Aorta (tissue), 5 donors: ENCODE measurements at regions not wholly inside any gene's neighbourhood (a gene's known extent, or its start where the extent isn't known, plus 50 kb on each side); places are given as distances from the start of the nearest gene placed in this dataset.

Experiments
- ATAC-seq: fragments of 200-7000 bp; cut with Tn5 transposase; one replicate; pipeline ENCODE4 v1.9.1; 2022; ENCODE audit warnings: moderate library complexity; ENCODE audit not compliant: low FRiP score
- DNase-seq, 2 donors: peaks; one replicate each; pipeline ENCODE4 v3.0.0-alpha.2; 2020
- H3K27ac ChIP-seq, 2 donors: one replicate each; pipeline ENCODE4 v1.5.1; 2013; ENCODE audit warnings: low read length in 2 of 2, mild to moderate bottlenecking in 2 of 2, moderate library complexity in 2 of 2, control low read depth in 1 of 2, inconsistent platforms in 1 of 2, low read depth in 1 of 2
- H3K27me3 ChIP-seq, 2 donors: one replicate each; pipeline ENCODE4 v1.6.1; 2013; ENCODE audit warnings: control low read depth in 1 of 2, low read length in 1 of 2, mild to moderate bottlenecking in 1 of 2, moderate library complexity in 1 of 2; ENCODE audit not compliant: insufficient read depth in 2 of 2, control insufficient read depth in 1 of 2
- H3K36me3 ChIP-seq, 2 donors: one replicate each; pipeline ENCODE4 v1.6.1; 2013; ENCODE audit warnings: control low read depth in 1 of 2, low read length in 1 of 2, mild to moderate bottlenecking in 1 of 2; ENCODE audit not compliant: insufficient read depth in 2 of 2, control insufficient read depth in 1 of 2
- H3K4me1 ChIP-seq, 2 donors: one replicate each; pipeline ENCODE4 v1.6.1; 2013; ENCODE audit warnings: low read length in 2 of 2, control low read depth in 1 of 2, mild to moderate bottlenecking in 1 of 2, moderate library complexity in 1 of 2; ENCODE audit not compliant: insufficient read depth in 2 of 2, control insufficient read depth in 1 of 2
- H3K4me3 ChIP-seq, 2 donors: one replicate each; pipeline ENCODE4 v1.5.1; 2013; ENCODE audit warnings: low read length in 2 of 2, control low read depth in 1 of 2, mild to moderate bottlenecking in 1 of 2
- H3K9me3 ChIP-seq: one replicate; pipeline ENCODE4 v1.6.1; 2013; ENCODE audit warnings: mild to moderate bottlenecking, low read length; ENCODE audit not compliant: control insufficient read depth
- WGBS, 2 donors: extraction: QIAGEN DNeasy Blood & Tissue Kit; methylation state at CpG; one replicate each; pipeline ENCODE4 v1.1.7; 2013; 5-methylcytosine and 5-hydroxymethylcytosine counted together
- intact Hi-C, 2 donors: fragments of 100-400 bp; cut with DNase I; formaldehyde crosslinking; loops; one replicate each; pipeline versions ENCODE4 v1.14.2 to v1.15.0; 2022
- donor health status: healthy with polysubstance abuse.
- donor health status: Bipolar disorder and iron deficiency.
- donor health status: DM: no; HTN: no; CAD: no.
- donor health status: DM: no; HTN: no; CAD: no.
- donor health status: DM: yes; HTN: yes; CAD: no.

GRCh38 chrX:39322496-39322895 lies 521.2 kb downstream of the MID1IP1 start:
- intact Hi-C loops = no loop called here
- WGBS, 2 donors = 42 to 53% methylated on average over 5 of the region's 5 CpGs

GRCh38 chrX:39324233-39324930 lies 523.1 kb downstream of the MID1IP1 start:
- DNase-seq = no peak
- 82 to 93% methylated on average over 2 of the region's 2 CpGs for WGBS, 2 donors

More at GRCh38 chrX:39322496-39322895, 521.2 kb downstream of the MID1IP1 start:
- Histone ChIP-seq H3K4me3 (no peak overlapping the region), H3K27ac (no peak overlapping the region), H3K36me3 (no peaks in the 10 kb centered on the region), H3K4me1 (no peaks in the 10 kb centered on the region), H3K27me3 (no peaks in the 10 kb centered on the region), H3K9me3 (no peaks in the 10 kb centered on the region)
- no peak for ATAC-seq
- no peak for DNase-seq

GRCh38 chrX:39327255-39327654 lies 526.0 kb downstream of the MID1IP1 start:
- no peaks in the 10 kb centered on the region for H3K27me3 ChIP-seq
- intact Hi-C loops = no loop called here
- 70 to 86% methylated on average over 7 of the region's 7 CpGs for WGBS, 2 donors
- no peaks in the 10 kb centered on the region for H3K4me1 ChIP-seq
- no peaks in the 10 kb centered on the region for H3K9me3 ChIP-seq
- no peak overlapping the region for H3K4me3 ChIP-seq
- no peak overlapping the region for H3K27ac ChIP-seq
- DNase-seq (no peak), ATAC-seq (no peak)
- H3K36me3 ChIP-seq = no peaks in the 10 kb centered on the region

More at GRCh38 chrX:39324233-39324930, 523.1 kb downstream of the MID1IP1 start:
- Histone ChIP-seq H3K36me3 (no peaks in the 10 kb centered on the region), H3K4me3 (no peak overlapping the region), H3K9me3 (no peaks in the 10 kb centered on the region), H3K4me1 (no peaks in the 10 kb centered on the region), H3K27ac (no peak overlapping the region), H3K27me3 (no peaks in the 10 kb centered on the region)
- ATAC-seq = no peak
- intact Hi-C loops = no loop called here

- WGBS, 2 donors = 88 to 98% methylated on average over 1 of the region's 1 CpG
- H3K9me3 ChIP-seq = no peaks in the 10 kb centered on the region
- no peak overlapping the region for H3K4me3 ChIP-seq
- intact Hi-C loops = no loop called here
- no peak overlapping the region for H3K27ac ChIP-seq
- H3K36me3 ChIP-seq = no peaks in the 10 kb centered on the region
- H3K4me1 ChIP-seq = no peaks in the 10 kb centered on the region
- no peak for DNase-seq
- no peak for ATAC-seq
- H3K27me3 ChIP-seq = no peaks in the 10 kb centered on the region
Observed at GRCh38 chrX:39327705-39328104, 526.4 kb downstream of the MID1IP1 start.

- no peak for DNase-seq
- H3K9me3 ChIP-seq = no peaks in the 10 kb centered on the region
- no peaks in the 10 kb centered on the region for H3K4me1 ChIP-seq
- no peak overlapping the region for H3K27ac ChIP-seq
- H3K27me3 ChIP-seq = no peaks in the 10 kb centered on the region
- intact Hi-C loops = no loop called here
- no peak for ATAC-seq
- WGBS, 2 donors = 67 to 98% methylated on average over 4 of the region's 4 CpGs
- no peaks in the 10 kb centered on the region for H3K36me3 ChIP-seq
- H3K4me3 ChIP-seq = no peak overlapping the region
Observed at GRCh38 chrX:39328661-39329060, 527.4 kb downstream of the MID1IP1 start.

- ATAC-seq = no peak
- DNase-seq = no peak
- H3K4me1 ChIP-seq = no peaks in the 10 kb centered on the region
- no peaks in the 10 kb centered on the region for H3K36me3 ChIP-seq
- no peaks in the 10 kb centered on the region for H3K27me3 ChIP-seq
- no peak overlapping the region for H3K4me3 ChIP-seq
- intact Hi-C loops = no loop called here
- peak overlapping the region in 1 of 2 donors; percentile 33 for H3K27ac ChIP-seq
- H3K9me3 ChIP-seq = no peaks in the 10 kb centered on the region
- WGBS, 2 donors = 0 to 26% methylated on average over 4 of the region's 4 CpGs
Observed at GRCh38 chrX:39331082-39331704, 529.9 kb downstream of the MID1IP1 start.

- ATAC-seq = no peak
- H3K27ac ChIP-seq = no peak overlapping the region
- no peak for DNase-seq
- H3K9me3 ChIP-seq = no peaks in the 10 kb centered on the region
- WGBS, 2 donors = 7 to 17% methylated on average over 2 of the region's 2 CpGs
- no peaks in the 10 kb centered on the region for H3K4me1 ChIP-seq
- no peaks in the 10 kb centered on the region for H3K36me3 ChIP-seq
- intact Hi-C loops = no loop called here
- no peaks in the 10 kb centered on the region for H3K27me3 ChIP-seq
- H3K4me3 ChIP-seq = no peak overlapping the region
Observed at GRCh38 chrX:39333451-39333850, 532.2 kb downstream of the MID1IP1 start.

- 63 to 82% methylated on average over 6 of the region's 6 CpGs for WGBS, 2 donors
- ATAC-seq (no peak), DNase-seq (no peak)
- Histone ChIP-seq H3K27ac (peak overlapping the region in 1 of 2 donors; percentile 36), H3K36me3 (no peaks in the 10 kb centered on the region), H3K4me3 (no peak overlapping the region), H3K4me1 (no peaks in the 10 kb centered on the region), H3K27me3 (no peaks in the 10 kb centered on the region), H3K9me3 (no peaks in the 10 kb centered on the region)
- intact Hi-C loops = no loop called here
Observed at GRCh38 chrX:39335513-39336235, 534.4 kb downstream of the MID1IP1 start.
